ENCODE measurements at regions not wholly inside any gene's neighbourhood (a gene's known extent, or its start where the extent isn't known, plus 50 kb on each side); places are given as distances from the start of the nearest gene placed in this dataset.

GRCh38 chr6:14286144-14286543, 168.6 kb downstream of the CD83 start:
- TF ChIP-seq CTCF (IDR thresholded peaks at IDR 0.05; ENCODE audit: low read depth, low read length, poor library complexity, severe bottlenecking) (no peak), EZH2phosphoT487 (IDR thresholded peaks at IDR 0.05; ENCODE audit: borderline replicate concordance, low read length) (no peak)
